Large intestine (tissue), 3 donors: ENCODE measurements at regions not wholly inside any gene's neighbourhood (a gene's known extent, or its start where the extent isn't known, plus 50 kb on each side); places are given as distances from the start of the nearest gene placed in this dataset.
A peak's percentile ranks its signal among the peaks of the same experiment; 100 is the strongest.

ENCODE experiments used
- DNase-seq, 2 donors: peaks; one replicate each; pipeline versions ENCODE4 v3.0.0 to v3.0.0-alpha.2; 2013
- H3K27ac ChIP-seq: one replicate; pipeline ENCODE4 v1.5.1; 2013; ENCODE audit warnings: low read length
- H3K27me3 ChIP-seq: 2 replicates; pipeline ENCODE4 v1.6.1; 2013; ENCODE audit warnings: low read length; ENCODE audit not compliant: control insufficient read depth, insufficient read depth
- H3K36me3 ChIP-seq: 2 replicates; pipeline ENCODE4 v1.6.1; 2013; ENCODE audit warnings: low read length; ENCODE audit not compliant: control insufficient read depth, insufficient read depth
- H3K4me1 ChIP-seq: one replicate; pipeline ENCODE4 v1.6.1; 2013; ENCODE audit warnings: low read length; ENCODE audit not compliant: control insufficient read depth, insufficient read depth
- H3K4me3 ChIP-seq: one replicate; pipeline ENCODE4 v1.5.1; 2013; ENCODE audit warnings: low read length
- H3K9me3 ChIP-seq: one replicate; pipeline ENCODE4 v1.6.1; 2013; ENCODE audit warnings: mild to moderate bottlenecking, low read depth, low read length, moderate library complexity; ENCODE audit not compliant: control insufficient read depth
- WGBS: methylation state at CpG from one replicate; pipeline ENCODE4 v1.1.5; 2013; ENCODE audit warnings: low lambda C conversion rate; ENCODE audit not compliant: insufficient coverage; 5-methylcytosine and 5-hydroxymethylcytosine counted together

GRCh38 chr3:152037297-152037696 is 163.9 kb downstream of the SUCNR1 start:
- WGBS: 89% methylated on average over 1 of the region's 2 CpGs
- Histone ChIP-seq H3K36me3 (no peaks in the 10 kb centered on the region), H3K9me3 (peaks cover 2% of the 10 kb centered on the region), H3K4me1 (no peaks in the 10 kb centered on the region), H3K27me3 (no peaks in the 10 kb centered on the region), H3K4me3 (no peak overlapping the region), H3K27ac (no peak overlapping the region)
- DNase-seq: no peak

- Histone ChIP-seq H3K27me3 (no peaks in the 10 kb centered on the region), H3K27ac (no peak overlapping the region), H3K36me3 (no peaks in the 10 kb centered on the region), H3K4me1 (no peaks in the 10 kb centered on the region), H3K9me3 (peaks cover 2% of the 10 kb centered on the region), H3K4me3 (no peak overlapping the region)
- DNase-seq: no peak
Measured at GRCh38 chr3:152037953-152038352, 164.5 kb downstream of the SUCNR1 start.

GRCh38 chr3:152038490-152038889 is 165.0 kb downstream of the SUCNR1 start:
- no peak overlapping the region for H3K27ac ChIP-seq
- H3K4me1 ChIP-seq: no peaks in the 10 kb centered on the region
- WGBS: 63% methylated on average over 1 of the region's 1 CpG
- no peaks in the 10 kb centered on the region for H3K36me3 ChIP-seq
- H3K9me3 ChIP-seq: peaks cover 2% of the 10 kb centered on the region
- H3K4me3 ChIP-seq: no peak overlapping the region
- peak; percentile 6 to 57 for DNase-seq
- no peaks in the 10 kb centered on the region for H3K27me3 ChIP-seq

- Histone ChIP-seq H3K27ac (no peak overlapping the region), H3K9me3 (peaks cover 2% of the 10 kb centered on the region), H3K36me3 (no peaks in the 10 kb centered on the region), H3K4me3 (no peak overlapping the region), H3K4me1 (no peaks in the 10 kb centered on the region), H3K27me3 (no peaks in the 10 kb centered on the region)
- WGBS: no CpG with 5 or more reads among the region's 1 CpG
- no peak for DNase-seq
Measured at GRCh38 chr3:152039887-152040286, 166.4 kb downstream of the SUCNR1 start.

GRCh38 chr3:152040319-152040718 is 166.9 kb downstream of the SUCNR1 start:
- Histone ChIP-seq H3K4me1 (no peaks in the 10 kb centered on the region), H3K27me3 (no peaks in the 10 kb centered on the region), H3K27ac (no peak overlapping the region), H3K4me3 (no peak overlapping the region), H3K9me3 (peaks cover 2% of the 10 kb centered on the region), H3K36me3 (no peaks in the 10 kb centered on the region)
- no peak for DNase-seq
- no CpG with 5 or more reads among the region's 1 CpG for WGBS

GRCh38 chr3:152043620-152044019 is 170.2 kb downstream of the SUCNR1 start:
- DNase-seq: no peak
- Histone ChIP-seq H3K4me3 (no peak overlapping the region), H3K27me3 (no peaks in the 10 kb centered on the region), H3K36me3 (no peaks in the 10 kb centered on the region), H3K27ac (no peak overlapping the region), H3K9me3 (no peaks in the 10 kb centered on the region), H3K4me1 (no peaks in the 10 kb centered on the region)
- 92% methylated on average over 3 of the region's 3 CpGs for WGBS

GRCh38 chr3:152046280-152046679 is 172.8 kb downstream of the SUCNR1 start:
- Histone ChIP-seq H3K9me3 (peaks cover 3% of the 10 kb centered on the region), H3K36me3 (no peaks in the 10 kb centered on the region), H3K27me3 (no peaks in the 10 kb centered on the region), H3K4me3 (no peak overlapping the region), H3K4me1 (peaks cover 2% of the 10 kb centered on the region), H3K27ac (no peak overlapping the region)
- no peak for DNase-seq
- 100% methylated on average over 1 of the region's 2 CpGs for WGBS

GRCh38 chr3:152047465-152047864 is 174.0 kb downstream of the SUCNR1 start:
- Histone ChIP-seq H3K27ac (no peak overlapping the region), H3K9me3 (peaks cover 3% of the 10 kb centered on the region), H3K4me3 (no peak overlapping the region), H3K4me1 (peaks cover 2% of the 10 kb centered on the region), H3K36me3 (no peaks in the 10 kb centered on the region), H3K27me3 (no peaks in the 10 kb centered on the region)
- DNase-seq: peak in 1 of 2 donors; percentile 11

- peaks cover 3% of the 10 kb centered on the region for H3K9me3 ChIP-seq
- no CpG with 5 or more reads among the region's 1 CpG for WGBS
- peaks cover 2% of the 10 kb centered on the region for H3K4me1 ChIP-seq
- H3K4me3 ChIP-seq: no peak overlapping the region
- H3K36me3 ChIP-seq: no peaks in the 10 kb centered on the region
- no peaks in the 10 kb centered on the region for H3K27me3 ChIP-seq
- H3K27ac ChIP-seq: no peak overlapping the region
- DNase-seq: no peak
Measured at GRCh38 chr3:152048831-152049230, 175.4 kb downstream of the SUCNR1 start.

GRCh38 chr3:152050903-152051302 is 177.5 kb downstream of the SUCNR1 start:
- H3K27ac ChIP-seq: no peak overlapping the region
- no peaks in the 10 kb centered on the region for H3K36me3 ChIP-seq
- peak in 1 of 2 donors; percentile 70 for DNase-seq
- WGBS: no CpG with 5 or more reads among the region's 1 CpG
- peaks cover 3% of the 10 kb centered on the region for H3K9me3 ChIP-seq
- peaks cover 2% of the 10 kb centered on the region for H3K4me1 ChIP-seq
- no peaks in the 10 kb centered on the region for H3K27me3 ChIP-seq
- no peak overlapping the region for H3K4me3 ChIP-seq

GRCh38 chr3:152051501-152052404 is 178.3 kb downstream of the SUCNR1 start:
- Histone ChIP-seq H3K9me3 (peaks cover 3% of the 10 kb centered on the region), H3K36me3 (no peaks in the 10 kb centered on the region), H3K27me3 (no peaks in the 10 kb centered on the region), H3K27ac (no peak overlapping the region), H3K4me1 (peaks cover 2% of the 10 kb centered on the region), H3K4me3 (no peak overlapping the region)
- WGBS: 50% methylated on average over 1 of the region's 3 CpGs
- DNase-seq: no peak
